Midbrain (tissue), 1 donor: ENCODE measurements at regions not wholly inside any gene's neighbourhood (a gene's known extent, or its start where the extent isn't known, plus 50 kb on each side); places are given as distances from the start of the nearest gene placed in this dataset.
"Not testable (repeated sequence)": the region's sequence is repeated elsewhere in the genome, so short reads cannot be mapped to it uniquely, and the experiment has no call there.

Source experiments
- DNase-seq: peaks from one replicate; lab custom pipeline; 2025; lab: John Stamatoyannopoulos, UW

GRCh38 chr14:43307836-43308235, 1199.2 kb downstream of the FSCB start:
- no peak for DNase-seq

- no peak for DNase-seq
Observed at GRCh38 chr14:43306053-43306452, 1201.0 kb downstream of the FSCB start.

GRCh38 chr14:43297794-43298193, 1209.3 kb downstream of the FSCB start:
- no peak for DNase-seq

GRCh38 chr14:43296061-43296460, 1211.0 kb downstream of the FSCB start:
- not testable (repeated sequence) for DNase-seq

- DNase-seq: no peak
Observed at GRCh38 chr14:43285575-43285974, 1221.5 kb downstream of the FSCB start.

GRCh38 chr14:43260056-43260455, 1247.0 kb downstream of the FSCB start:
- DNase-seq: no peak

- DNase-seq: no peak
Observed at GRCh38 chr14:43258396-43258795, 1248.7 kb downstream of the FSCB start.

GRCh38 chr14:43256996-43257395, 1250.1 kb downstream of the FSCB start:
- not testable (repeated sequence) for DNase-seq

- no peak for DNase-seq
Observed at GRCh38 chr14:43252866-43253265, 1254.2 kb downstream of the FSCB start.

- no peak for DNase-seq
Observed at GRCh38 chr14:43249591-43249990, 1257.5 kb downstream of the FSCB start.

- DNase-seq: no peak
Observed at GRCh38 chr14:43249116-43249515, 1258.0 kb downstream of the FSCB start.

GRCh38 chr14:43247877-43248276, 1259.2 kb downstream of the FSCB start:
- no peak for DNase-seq

GRCh38 chr14:43244142-43244625, 1262.9 kb downstream of the FSCB start:
- DNase-seq: no peak

GRCh38 chr14:43243168-43243567, 1263.9 kb downstream of the FSCB start:
- DNase-seq: no peak

- no peak for DNase-seq
Observed at GRCh38 chr14:43232261-43232660, 1274.8 kb downstream of the FSCB start.

GRCh38 chr14:43215524-43215923, 1291.6 kb downstream of the FSCB start:
- no peak for DNase-seq

- DNase-seq: no peak
Observed at GRCh38 chr14:43207189-43207588, 1299.9 kb downstream of the FSCB start.

- no peak for DNase-seq
Observed at GRCh38 chr14:43204816-43205215, 1302.3 kb downstream of the FSCB start.

GRCh38 chr14:43200519-43200918, 1306.6 kb downstream of the FSCB start:
- DNase-seq: no peak

- no peak for DNase-seq
Observed at GRCh38 chr14:43198465-43198864, 1308.6 kb downstream of the FSCB start.

GRCh38 chr14:43184540-43184939, 1322.5 kb downstream of the FSCB start:
- DNase-seq: no peak

- DNase-seq: no peak
Observed at GRCh38 chr14:43183916-43184315, 1323.2 kb downstream of the FSCB start.

- no peak for DNase-seq
Observed at GRCh38 chr14:43175896-43176295, 1331.2 kb downstream of the FSCB start.

- no peak for DNase-seq
Observed at GRCh38 chr14:43172899-43173548, 1334.1 kb downstream of the FSCB start.
